ENCODE measurements at regions not wholly inside any gene's neighbourhood (a gene's known extent, or its start where the extent isn't known, plus 50 kb on each side); places are given as distances from the start of the nearest gene placed in this dataset.
"Not testable (repeated sequence)": the region's sequence is repeated elsewhere in the genome, so short reads cannot be mapped to it uniquely, and the experiment has no call there.

GRCh38 chr3:30439451-30440053, 166.8 kb upstream of the TGFBR2 start:
- no peak for DNase-seq (ENCODE audit: low read depth)

GRCh38 chr3:30440147-30440604, 166.2 kb upstream of the TGFBR2 start:
- DNase-seq (ENCODE audit: low read depth): peak; percentile 67

- no peak for DNase-seq (ENCODE audit: low read depth)
Observed at GRCh38 chr3:30440880-30441279, 165.5 kb upstream of the TGFBR2 start.

GRCh38 chr3:30443756-30444673, 162.4 kb upstream of the TGFBR2 start:
- peak; percentile 40 for DNase-seq (ENCODE audit: low read depth)

- DNase-seq (ENCODE audit: low read depth): peak; percentile 59
Observed at GRCh38 chr3:30448450-30449289, 157.7 kb upstream of the TGFBR2 start.

GRCh38 chr3:30449290-30449632, 157.1 kb upstream of the TGFBR2 start:
- DNase-seq (ENCODE audit: low read depth): no peak

- DNase-seq (ENCODE audit: low read depth): no peak
Observed at GRCh38 chr3:30452446-30452845, 154.0 kb upstream of the TGFBR2 start.

- DNase-seq (ENCODE audit: low read depth): no peak
Observed at GRCh38 chr3:30453360-30454039, 152.9 kb upstream of the TGFBR2 start.

GRCh38 chr3:30454636-30455035, 151.8 kb upstream of the TGFBR2 start:
- no peak for DNase-seq (ENCODE audit: low read depth)

- not testable (repeated sequence) for DNase-seq (ENCODE audit: low read depth)
Observed at GRCh38 chr3:30455112-30455511, 151.3 kb upstream of the TGFBR2 start.

GRCh38 chr3:30455840-30456239, 150.6 kb upstream of the TGFBR2 start:
- no peak for DNase-seq (ENCODE audit: low read depth)

- DNase-seq (ENCODE audit: low read depth): no peak
Observed at GRCh38 chr3:30456264-30456663, 150.1 kb upstream of the TGFBR2 start.

GRCh38 chr3:30457081-30457480, 149.3 kb upstream of the TGFBR2 start:
- DNase-seq (ENCODE audit: low read depth): no peak

- no peak for DNase-seq (ENCODE audit: low read depth)
Observed at GRCh38 chr3:30457726-30458125, 148.7 kb upstream of the TGFBR2 start.

- no peak for DNase-seq (ENCODE audit: low read depth)
Observed at GRCh38 chr3:30458376-30459171, 147.8 kb upstream of the TGFBR2 start.

- DNase-seq (ENCODE audit: low read depth): no peak
Observed at GRCh38 chr3:30461311-30461710, 145.1 kb upstream of the TGFBR2 start.

GRCh38 chr3:30462721-30463470, 143.5 kb upstream of the TGFBR2 start:
- no peak for DNase-seq (ENCODE audit: low read depth)

GRCh38 chr3:30464381-30464780, 142.0 kb upstream of the TGFBR2 start:
- DNase-seq (ENCODE audit: low read depth): no peak

GRCh38 chr3:30465454-30465853, 140.9 kb upstream of the TGFBR2 start:
- DNase-seq (ENCODE audit: low read depth): no peak

- peak; percentile 49 for DNase-seq (ENCODE audit: low read depth)
Observed at GRCh38 chr3:30467596-30468238, 138.7 kb upstream of the TGFBR2 start.
